ENCODE measurements at regions not wholly inside any gene's neighbourhood (a gene's known extent, or its start where the extent isn't known, plus 50 kb on each side); places are given as distances from the start of the nearest gene placed in this dataset.

DNA sequence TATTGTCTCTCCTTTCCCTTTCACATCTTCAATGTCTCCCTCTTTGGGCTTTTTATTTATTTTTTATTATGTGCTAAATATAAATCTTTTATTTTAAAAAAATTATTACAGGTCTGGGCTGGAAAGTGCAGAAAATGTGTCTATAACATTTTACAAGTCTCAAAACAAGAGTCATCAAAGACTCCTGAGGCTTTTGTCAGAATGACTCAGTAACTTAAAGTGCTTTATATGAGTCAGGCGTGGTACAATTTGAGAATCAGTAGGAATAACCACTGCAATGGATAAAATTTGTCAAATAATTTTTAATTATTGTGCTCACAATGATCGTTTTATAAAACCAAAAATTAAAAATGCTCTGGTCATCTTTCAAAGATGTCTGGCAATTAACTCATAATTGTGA lies 193.9 kb downstream of the MMUT start:
- DNase-seq (no peak), ATAC-seq (no peak)
- no peaks in the 10 kb centered on the region for H3K36me3 ChIP-seq (ENCODE audit: low read depth)
- TF ChIP-seq, protein P1, sequence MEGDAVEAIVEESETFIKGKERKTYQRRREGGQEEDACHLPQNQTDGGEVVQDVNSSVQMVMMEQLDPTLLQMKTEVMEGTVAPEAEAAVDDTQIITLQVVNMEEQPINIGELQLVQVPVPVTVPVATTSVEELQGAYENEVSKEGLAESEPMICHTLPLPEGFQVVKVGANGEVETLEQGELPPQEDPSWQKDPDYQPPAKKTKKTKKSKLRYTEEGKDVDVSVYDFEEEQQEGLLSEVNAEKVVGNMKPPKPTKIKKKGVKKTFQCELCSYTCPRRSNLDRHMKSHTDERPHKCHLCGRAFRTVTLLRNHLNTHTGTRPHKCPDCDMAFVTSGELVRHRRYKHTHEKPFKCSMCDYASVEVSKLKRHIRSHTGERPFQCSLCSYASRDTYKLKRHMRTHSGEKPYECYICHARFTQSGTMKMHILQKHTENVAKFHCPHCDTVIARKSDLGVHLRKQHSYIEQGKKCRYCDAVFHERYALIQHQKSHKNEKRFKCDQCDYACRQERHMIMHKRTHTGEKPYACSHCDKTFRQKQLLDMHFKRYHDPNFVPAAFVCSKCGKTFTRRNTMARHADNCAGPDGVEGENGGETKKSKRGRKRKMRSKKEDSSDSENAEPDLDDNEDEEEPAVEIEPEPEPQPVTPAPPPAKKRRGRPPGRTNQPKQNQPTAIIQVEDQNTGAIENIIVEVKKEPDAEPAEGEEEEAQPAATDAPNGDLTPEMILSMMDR (IDR thresholded peaks at IDR 0.05): no peak
- intact Hi-C loops (cut with DNase I, micrococcal nuclease): no loop called here
- no peaks in the 10 kb centered on the region for H3K9me3 ChIP-seq
- H3K4me1 ChIP-seq (ENCODE audit: low read depth): no peaks in the 10 kb centered on the region
- no peak overlapping the region for H3K4me3 ChIP-seq

- no peaks in the 10 kb centered on the region for H3K4me1 ChIP-seq (ENCODE audit: low read depth)
- no peak overlapping the region for H3K4me3 ChIP-seq
- TF ChIP-seq, protein P1 (IDR thresholded peaks at IDR 0.05): no peak
- intact Hi-C loops (cut with DNase I, micrococcal nuclease): no loop called here
- no peaks in the 10 kb centered on the region for H3K9me3 ChIP-seq
- ATAC-seq (no peak), DNase-seq (no peak)
- no peaks in the 10 kb centered on the region for H3K36me3 ChIP-seq (ENCODE audit: low read depth)
These were observed 198.1 kb downstream of the MMUT start for GRCh38 chr6:49264909-49265308.

DNA sequence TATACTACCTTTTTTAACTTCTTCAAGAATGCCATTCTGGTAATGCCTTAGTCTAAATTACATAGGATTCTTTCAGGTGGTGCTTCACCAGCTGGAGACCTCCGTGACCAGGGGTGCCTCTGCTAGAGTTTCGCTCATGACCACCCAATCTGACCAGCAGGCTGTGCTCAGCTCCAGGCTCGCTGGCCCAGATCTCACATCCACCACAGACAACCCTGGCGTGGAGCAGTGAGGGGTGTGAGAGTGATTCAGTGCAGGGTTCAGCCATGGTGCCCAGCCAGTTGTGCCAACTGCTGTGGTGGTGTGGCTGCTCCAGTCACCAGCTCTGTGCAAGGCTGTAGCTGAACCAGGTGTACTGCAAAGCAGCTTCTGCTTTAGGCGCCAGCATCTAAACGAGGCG lies 198.6 kb downstream of the MMUT start:
- Histone ChIP-seq H3K4me3 (no peak overlapping the region), H3K4me1 (ENCODE audit: low read depth) (no peaks in the 10 kb centered on the region), H3K36me3 (ENCODE audit: low read depth) (no peaks in the 10 kb centered on the region), H3K9me3 (no peaks in the 10 kb centered on the region)
- no peak for DNase-seq
- TF ChIP-seq, protein P1 (IDR thresholded peaks at IDR 0.05): no peak
- intact Hi-C loops (cut with DNase I, micrococcal nuclease): no loop called here
- ATAC-seq: no peak

DNA sequence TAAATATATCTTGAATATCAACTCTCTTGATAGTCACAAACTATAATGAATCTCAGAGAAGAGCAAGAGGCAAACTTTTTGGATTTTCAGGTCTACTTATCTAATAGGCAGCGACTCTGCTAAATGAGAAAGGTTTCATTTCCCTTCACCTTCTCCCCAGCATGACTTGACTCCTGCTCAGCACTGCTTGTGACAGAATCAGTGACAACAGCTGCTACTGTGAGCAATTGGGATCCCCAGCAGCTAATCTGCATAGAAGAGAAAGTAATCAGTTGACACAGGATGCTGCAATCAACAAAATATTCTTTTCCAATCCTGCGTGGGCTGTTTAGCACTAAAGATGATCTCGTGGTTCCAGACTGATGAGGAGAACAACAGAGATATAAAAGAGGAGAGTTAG lies 205.5 kb downstream of the MMUT start:
- H3K4me3 ChIP-seq: no peak overlapping the region
- no peaks in the 10 kb centered on the region for H3K4me1 ChIP-seq (ENCODE audit: low read depth)
- intact Hi-C loops (cut with DNase I, micrococcal nuclease): no loop called here
- TF ChIP-seq, protein P1 (IDR thresholded peaks at IDR 0.05): no peak
- no peak for DNase-seq
- no peaks in the 10 kb centered on the region for H3K9me3 ChIP-seq
- no peaks in the 10 kb centered on the region for H3K36me3 ChIP-seq (ENCODE audit: low read depth)
- no peak for ATAC-seq

- intact Hi-C loops (cut with DNase I, micrococcal nuclease): no loop called here
- TF ChIP-seq, protein P1 (IDR thresholded peaks at IDR 0.05): no peak
- Histone ChIP-seq H3K4me3 (no peak overlapping the region), H3K9me3 (no peaks in the 10 kb centered on the region), H3K36me3 (ENCODE audit: low read depth) (no peaks in the 10 kb centered on the region), H3K4me1 (ENCODE audit: low read depth) (no peaks in the 10 kb centered on the region)
- DNase-seq: no peak
- ATAC-seq: no peak
These were observed 207.7 kb downstream of the MMUT start for GRCh38 chr6:49255335-49255734.

DNA sequence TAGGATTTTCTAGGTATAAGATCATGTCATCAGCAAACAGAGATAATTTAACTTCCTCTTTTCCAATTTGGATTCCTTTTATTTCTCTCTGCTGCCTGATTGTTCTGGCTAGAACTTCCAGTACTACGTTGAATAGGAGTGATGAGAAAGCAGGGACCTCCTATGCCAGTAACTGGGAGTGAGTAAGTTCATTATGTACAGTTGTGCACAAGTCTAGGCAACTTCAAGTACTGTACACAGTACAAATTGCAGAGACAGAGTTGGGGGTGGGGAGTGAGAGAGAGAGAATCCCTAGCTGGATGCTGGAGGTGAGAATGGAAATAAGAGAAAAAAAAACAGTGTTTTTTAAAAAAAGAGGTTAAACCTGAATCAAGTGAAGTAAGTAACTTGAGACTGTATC lies 210.2 kb downstream of the MMUT start:
- ATAC-seq: no peak
- TF ChIP-seq, protein P1 (IDR thresholded peaks at IDR 0.05): no peak
- no peaks in the 10 kb centered on the region for H3K4me1 ChIP-seq (ENCODE audit: low read depth)
- H3K36me3 ChIP-seq (ENCODE audit: low read depth): no peaks in the 10 kb centered on the region
- H3K4me3 ChIP-seq: no peak overlapping the region
- no peak for DNase-seq
- no peaks in the 10 kb centered on the region for H3K9me3 ChIP-seq
- intact Hi-C loops (cut with DNase I, micrococcal nuclease): no loop called here

All from mucosa of descending colon (tissue), 3 donors.